NB4 (cell line): ENCODE measurements at regions not wholly inside any gene's neighbourhood (a gene's known extent, or its start where the extent isn't known, plus 50 kb on each side); places are given as distances from the start of the nearest gene placed in this dataset.

Experiments
- CTCF ChIP-seq: IDR thresholded peaks from one replicate; pipeline ENCODE4 v1.5.1; 2012; ENCODE audit warnings: low read depth, low read length
- MAX ChIP-seq: IDR thresholded peaks from 2 replicates; pipeline ENCODE4 v1.6.1; 2011; ENCODE audit warnings: low read depth, low read length
- MYC ChIP-seq: IDR thresholded peaks from 2 replicates; pipeline ENCODE4 v1.6.1; 2011; ENCODE audit warnings: low read depth, low read length
- POLR2A ChIP-seq: IDR thresholded peaks from 2 replicates; pipeline ENCODE4 v1.6.1; 2011; ENCODE audit warnings: mild to moderate bottlenecking; ENCODE audit not compliant: insufficient read length; ENCODE audit errors: extremely low read depth

GRCh38 chr3:163821841-163822240 lies 1256.5 kb downstream of the SI start:
- TF ChIP-seq CTCF, result no peak
- TF ChIP-seq POLR2A, result no peak
- TF ChIP-seq MAX, result no peak
- no peak for TF ChIP-seq MYC
